GM18520 (cell line): ENCODE measurements at regions not wholly inside any gene's neighbourhood (a gene's known extent, or its start where the extent isn't known, plus 50 kb on each side); places are given as distances from the start of the nearest gene placed in this dataset.
A peak's percentile ranks its signal among the peaks of the same experiment; 100 is the strongest.

Source experiments
- ATAC-seq: cut with Tn5 transposase; IDR thresholded peaks from one replicate; pipeline ENCODE4 v1.9.1; 2021; ENCODE audit not compliant: unreplicated experiment

- ATAC-seq, result no peak
These were observed 1477.6 kb downstream of the KCNT2 start for GRCh38 chr1:195130598-195130997.

DNA sequence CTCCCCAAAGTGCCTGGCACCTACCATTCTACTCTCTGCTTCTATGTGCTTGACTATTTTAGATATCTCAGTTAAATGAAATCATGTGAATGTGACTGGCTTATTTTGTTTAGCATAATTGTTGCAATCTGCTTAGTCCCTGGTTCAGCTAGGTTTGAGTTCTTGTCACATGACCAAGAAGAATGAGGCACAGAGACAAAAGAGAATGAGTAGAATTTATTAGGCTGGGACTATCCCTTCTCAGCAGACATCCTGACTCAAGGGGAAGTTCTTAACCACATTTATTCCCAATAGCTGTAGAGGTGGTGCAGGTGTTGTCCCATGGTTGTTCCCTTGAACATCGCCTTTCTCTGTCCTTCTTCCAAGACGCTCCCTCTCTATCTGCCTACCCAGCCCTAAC, 1485.7 kb downstream of the KCNT2 start:
- ATAC-seq, result peak; percentile 46

GRCh38 chr1:195113471-195113870, 1494.8 kb downstream of the KCNT2 start:
- no peak for ATAC-seq

GRCh38 chr1:195105773-195106172, 1502.5 kb downstream of the KCNT2 start:
- ATAC-seq, result no peak

DNA sequence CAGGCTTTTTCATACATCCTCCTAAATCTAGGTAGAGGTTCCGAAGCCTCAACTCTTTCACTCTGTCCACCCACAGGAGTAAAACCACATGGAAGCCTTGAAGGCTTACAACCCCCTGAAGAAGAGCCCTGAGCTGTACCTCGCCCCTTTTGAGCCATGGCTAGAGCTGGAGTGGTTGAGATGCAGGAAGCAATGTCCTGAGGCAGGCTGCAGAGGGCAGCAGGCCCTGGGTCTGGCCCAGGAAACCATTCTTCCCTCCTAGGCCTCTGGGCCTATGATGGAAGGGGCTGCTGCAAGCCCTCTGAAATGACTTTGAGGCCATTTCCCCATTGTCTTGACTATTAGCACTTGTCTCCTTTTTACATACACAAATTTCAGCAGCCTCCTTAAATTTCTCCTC, 1503.0 kb downstream of the KCNT2 start:
- no peak for ATAC-seq

DNA sequence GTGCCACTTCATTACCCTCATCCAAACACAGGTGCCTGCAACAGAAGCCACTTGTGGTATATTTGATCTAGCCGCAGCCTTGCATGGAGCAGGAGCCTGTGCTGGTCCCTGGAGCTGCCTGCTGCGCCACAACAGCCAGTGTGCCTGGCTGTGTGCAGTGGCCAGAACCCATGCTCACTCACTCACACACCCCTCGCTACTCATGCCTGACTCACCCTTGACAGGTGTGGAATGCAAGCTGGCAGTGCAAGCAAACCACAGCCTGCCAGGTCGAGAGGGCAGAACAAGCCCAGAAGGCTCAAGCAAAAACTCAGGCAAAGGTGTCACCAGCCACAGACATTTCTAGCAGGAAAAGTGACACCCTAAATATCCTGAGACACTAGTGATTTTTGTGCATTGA, 1510.9 kb downstream of the KCNT2 start:
- ATAC-seq, result no peak

DNA sequence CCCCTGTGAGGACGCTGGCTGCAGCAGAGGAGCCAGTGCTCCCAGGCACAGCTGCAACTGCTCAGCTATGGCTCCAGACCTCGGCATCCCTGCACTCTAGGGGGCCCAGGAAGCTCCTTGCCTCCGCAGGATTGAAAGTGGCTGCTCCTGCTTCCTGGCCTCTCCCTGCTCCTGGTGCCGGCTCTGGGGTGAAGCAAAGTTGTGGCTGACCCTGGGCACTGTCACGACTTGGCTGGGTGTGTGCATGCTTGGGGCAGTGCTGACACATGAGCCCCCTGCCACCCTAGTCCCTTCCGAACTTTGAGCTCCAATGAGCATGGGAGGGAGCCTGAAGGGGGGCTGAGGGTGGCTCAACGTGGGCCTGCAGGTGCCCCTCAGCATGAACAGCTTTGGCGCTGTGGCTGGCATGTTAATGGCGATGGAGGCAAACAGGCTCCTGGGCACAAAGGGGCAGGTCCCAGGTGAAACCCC, 1512.2 kb downstream of the KCNT2 start:
- ATAC-seq, result no peak

DNA sequence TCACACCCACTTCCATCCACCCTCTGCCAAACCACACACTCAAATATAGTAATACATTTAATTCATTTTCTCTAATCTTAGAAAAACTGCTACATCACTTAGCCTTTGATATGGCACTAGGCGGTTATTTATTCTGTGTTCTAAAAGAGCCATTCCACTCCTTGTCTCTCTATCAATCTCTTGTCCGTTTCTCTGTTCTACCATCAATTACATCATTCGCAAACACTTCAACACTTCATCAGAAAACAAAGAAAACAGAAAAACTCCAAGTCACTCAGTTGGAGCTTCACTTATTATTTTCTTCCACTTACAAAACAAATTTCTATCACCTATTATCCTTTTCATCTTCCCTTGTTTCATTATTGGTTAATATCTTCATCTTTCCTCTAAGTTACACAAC, 1523.0 kb downstream of the KCNT2 start:
- no peak for ATAC-seq

DNA sequence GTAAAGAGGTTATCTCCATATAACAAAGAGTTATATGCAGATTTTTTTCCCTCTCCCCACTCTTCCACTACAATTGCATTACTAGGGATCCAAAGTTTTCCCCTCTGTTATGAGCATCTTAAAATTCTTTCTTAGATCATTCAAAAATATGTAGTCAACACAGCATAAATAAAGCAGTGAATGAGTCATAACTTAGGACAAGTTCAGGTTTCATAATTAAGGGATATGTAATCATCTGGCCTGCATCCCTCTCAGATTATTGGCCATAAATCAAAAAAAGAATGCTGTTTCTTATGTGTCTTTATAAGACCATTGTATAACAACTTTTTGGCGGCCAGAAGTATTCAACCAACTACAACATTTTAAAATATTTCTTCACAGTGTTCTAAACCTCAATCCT, 1526.1 kb downstream of the KCNT2 start:
- no peak for ATAC-seq

- no peak for ATAC-seq
These were observed 1531.6 kb downstream of the KCNT2 start for GRCh38 chr1:195076682-195077081.

- no peak for ATAC-seq
These were observed 1532.3 kb downstream of the KCNT2 start for GRCh38 chr1:195075973-195076372.

DNA sequence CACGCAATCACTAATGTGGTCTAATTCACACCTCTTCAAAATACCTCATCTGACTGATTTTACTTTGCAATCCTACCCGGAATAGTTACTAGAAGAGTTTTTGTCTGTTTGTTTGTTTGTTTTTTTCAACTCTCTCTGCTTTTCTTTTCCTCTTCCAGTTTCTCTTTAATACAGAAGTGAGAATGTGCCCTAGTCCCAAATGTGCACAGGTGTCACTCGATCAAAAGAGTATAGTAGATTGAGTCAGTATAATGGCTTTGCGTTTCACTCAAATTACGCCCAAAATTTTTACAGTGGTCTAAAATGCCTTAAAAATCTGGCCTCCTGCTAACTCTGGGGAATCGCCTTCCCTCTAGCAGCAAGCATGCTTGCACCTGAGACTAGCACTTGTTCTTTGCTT, 1536.8 kb downstream of the KCNT2 start:
- ATAC-seq, result no peak

- ATAC-seq, result no peak
These were observed 1542.8 kb downstream of the KCNT2 start for GRCh38 chr1:195065437-195065836.

GRCh38 chr1:195064358-195064757, 1543.9 kb downstream of the KCNT2 start:
- ATAC-seq, result no peak

GRCh38 chr1:195054217-195054687, 1554.0 kb downstream of the KCNT2 start:
- ATAC-seq, result no peak

- peak; percentile 57 for ATAC-seq
These were observed 1554.8 kb downstream of the KCNT2 start for GRCh38 chr1:195053478-195053877.

- ATAC-seq, result no peak
These were observed 1560.5 kb downstream of the KCNT2 start for GRCh38 chr1:195047772-195048171.

DNA sequence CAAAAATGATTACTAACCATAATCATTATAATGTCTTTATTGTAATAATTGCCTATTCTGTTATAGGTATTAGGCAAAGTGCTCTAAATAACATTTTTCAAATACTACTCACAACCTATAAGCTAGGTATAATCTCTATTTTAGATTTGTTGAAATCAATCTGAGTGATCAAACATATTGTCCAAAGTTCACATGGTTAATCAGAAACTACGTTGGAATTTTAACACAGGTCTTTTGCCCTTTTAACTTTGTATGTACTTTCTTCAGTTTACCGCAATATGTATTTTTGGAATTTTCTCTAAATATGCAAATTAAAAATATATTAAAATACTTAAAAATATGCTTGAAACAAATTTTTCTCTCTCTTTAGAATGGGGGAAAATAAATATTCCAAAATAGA, 1563.2 kb downstream of the KCNT2 start:
- ATAC-seq, result no peak

GRCh38 chr1:195030793-195031192, 1577.4 kb downstream of the KCNT2 start:
- ATAC-seq, result no peak

- ATAC-seq, result no peak
These were observed 1581.4 kb downstream of the KCNT2 start for GRCh38 chr1:195026792-195027191.

GRCh38 chr1:195019385-195019784, 1588.9 kb downstream of the KCNT2 start:
- no peak for ATAC-seq

DNA sequence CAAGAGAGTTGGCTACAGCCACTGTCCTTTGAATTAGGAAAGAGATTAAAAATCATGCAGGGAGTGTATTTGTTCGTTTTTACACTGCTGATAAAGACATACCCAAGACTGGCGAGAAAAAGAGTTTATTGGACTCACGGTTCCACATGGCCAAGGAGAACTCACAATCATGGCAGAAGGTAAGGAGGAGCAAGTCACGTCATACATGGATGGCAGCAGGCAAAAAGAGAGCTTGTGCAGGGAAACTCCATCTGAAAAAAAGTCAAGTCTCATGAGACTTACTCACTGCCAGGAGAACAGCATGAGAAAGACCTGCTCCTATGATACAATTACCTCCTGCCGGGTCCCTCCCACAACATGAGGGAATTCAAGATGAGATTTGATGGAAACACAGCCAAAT, 1595.2 kb downstream of the KCNT2 start:
- no peak for ATAC-seq

- no peak for ATAC-seq
These were observed 1602.9 kb downstream of the KCNT2 start for GRCh38 chr1:195005338-195005737.

- ATAC-seq, result no peak
These were observed 1617.8 kb downstream of the KCNT2 start for GRCh38 chr1:194990483-194990882.
